PFSK-1 (cell line): ENCODE measurements at regions not wholly inside any gene's neighbourhood (a gene's known extent, or its start where the extent isn't known, plus 50 kb on each side); places are given as distances from the start of the nearest gene placed in this dataset.

Source experiments
- FOXP2 ChIP-seq: optimal IDR thresholded peaks from 2 replicates; pipeline ENCODE3; 2011; ENCODE audit warnings: borderline replicate concordance, control low read depth, inconsistent platforms; ENCODE audit not compliant: insufficient read depth; ENCODE audit errors: extremely low read length, extremely low read depth
- POLR2AphosphoS5 ChIP-seq: IDR thresholded peaks from 2 replicates; pipeline ENCODE4 v1.6.1; 2012; ENCODE audit warnings: low read depth, mild to moderate bottlenecking, control low read depth, low read length, moderate library complexity
- TAF1 ChIP-seq: IDR thresholded peaks from 2 replicates; pipeline ENCODE4 v1.6.1; 2012; ENCODE audit warnings: low read length, control low read depth, borderline replicate concordance; ENCODE audit not compliant: insufficient read depth

DNA sequence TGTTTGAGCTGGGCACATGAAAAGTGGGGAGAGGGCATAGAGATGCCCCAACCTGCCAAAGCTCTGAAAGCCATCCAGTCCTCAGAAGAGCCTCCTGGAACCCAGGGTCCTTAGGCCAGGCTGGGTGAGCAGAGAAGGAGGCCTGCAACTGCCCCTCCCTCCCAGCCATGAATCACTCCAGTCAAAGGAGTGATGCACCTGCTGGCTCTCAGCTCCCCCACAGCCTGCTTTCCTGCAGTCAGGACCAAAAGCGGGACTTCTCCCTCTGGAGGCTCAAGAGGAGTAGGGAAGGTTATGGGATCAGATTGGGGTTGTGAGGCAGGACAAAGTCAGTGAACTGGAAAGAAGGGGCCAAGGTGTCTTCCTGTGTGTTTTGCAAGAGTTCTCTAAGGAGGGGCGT is 145.6 kb downstream of the TMEM132E start:
- TF ChIP-seq POLR2AphosphoS5 (no peak), FOXP2 (no peak), TAF1 (no peak)
